T-cell (primary cell): ENCODE measurements at regions not wholly inside any gene's neighbourhood (a gene's known extent, or its start where the extent isn't known, plus 50 kb on each side); places are given as distances from the start of the nearest gene placed in this dataset.
"Not testable (repeated sequence)": the region's sequence is repeated elsewhere in the genome, so short reads cannot be mapped to it uniquely, and the experiment has no call there.

Experiments
- ATAC-seq, 4 experiments: fragments of 200-7000 bp in 3 of 4; fragments of 150-1000 bp in 1 of 4; cut with Tn5 transposase; replicated peaks in 1 of 4; 1 replicate in 3 of 4; 2 replicates in 1 of 4; pipeline ENCODE4 v1.10.0; 2021; ENCODE audit warnings: moderate library complexity in 3 of 4, mild to moderate bottlenecking in 2 of 4, moderate number of reproducible peaks in 1 of 4
- CTCF ChIA-PET, 2 donors: fragments of 300-600 bp; sonication (Branson Sonifier 250); formaldehyde crosslinking; loops; one replicate each; lab custom pipeline; 2022; ENCODE audit warnings: antibody characterized with exemption in 2 of 2; lab: Charles Lee
- POLR2A ChIA-PET, 2 donors: fragments of 300-600 bp; sonication (Branson Sonifier 250); formaldehyde crosslinking; loops; one replicate each; lab custom pipeline; 2022; ENCODE audit warnings: antibody characterized with exemption in 2 of 2; lab: Charles Lee
- DNase-seq, 35 experiments: peaks; one replicate each; pipeline versions ENCODE4 v3.0.0 to v3.0.0-alpha.2; 2013 to 2023
- H3K27ac ChIP-seq: one replicate; pipeline ENCODE4 v1.5.1; 2013; ENCODE audit warnings: low read length
- H3K27me3 ChIP-seq, 2 experiments: replicated peaks in 1 of 2; 1 replicate in 1 of 2; 2 replicates in 1 of 2; pipeline versions ENCODE4 v1.6.1 to v1.7.0; 2013; ENCODE audit warnings: low read length in 1 of 2, mixed read lengths in 1 of 2; ENCODE audit not compliant: control insufficient read depth in 2 of 2, insufficient read depth in 2 of 2; ENCODE audit errors: extremely low read depth in 1 of 2
- H3K36me3 ChIP-seq, 2 donors: 1 replicate in 1 of 2; 2 replicates in 1 of 2; pipeline versions ENCODE4 v1.6.1 to v1.7.0; 2013; ENCODE audit warnings: low read length in 1 of 2; ENCODE audit not compliant: control insufficient read depth in 2 of 2, insufficient read depth in 1 of 2; ENCODE audit errors: extremely low read depth in 1 of 2
- H3K4me1 ChIP-seq, 2 experiments: 1 replicate in 1 of 2; 2 replicates in 1 of 2; pipeline versions ENCODE4 v1.6.1 to v1.7.0; 2013; ENCODE audit warnings: low read length in 2 of 2, mixed read lengths in 1 of 2; ENCODE audit not compliant: insufficient read depth in 2 of 2, control insufficient read depth in 1 of 2; ENCODE audit errors: extremely low read depth in 1 of 2
- H3K4me3 ChIP-seq, 2 donors: 1 replicate in 1 of 2; 2 replicates in 1 of 2; pipeline versions ENCODE4 v1.5.1 to v1.7.0; 2013; ENCODE audit warnings: mild to moderate bottlenecking in 2 of 2, low read length in 1 of 2, moderate library complexity in 1 of 2; ENCODE audit not compliant: control insufficient read depth in 1 of 2; ENCODE audit errors: extremely low read depth in 1 of 2
- H3K9me3 ChIP-seq: 2 replicates; pipeline ENCODE4 v1.7.0; 2013
- H3K27ac Mint-ChIP-seq, 2 donors: one replicate each; pipeline ENCODE4 v1.8.0; 2020 to 2021; ENCODE audit warnings: mild to moderate bottlenecking in 2 of 2, mixed read lengths in 2 of 2
- H3K27me3 Mint-ChIP-seq, 2 donors: one replicate each; pipeline ENCODE4 v1.8.0; 2021 to 2022; ENCODE audit warnings: mixed read lengths in 2 of 2
- H3K36me3 Mint-ChIP-seq: one replicate; pipeline ENCODE4 v1.8.0; 2021; ENCODE audit warnings: mixed read lengths
- H3K4me1 Mint-ChIP-seq, 3 donors: one replicate each; pipeline ENCODE4 v1.8.0; 2020 to 2022; ENCODE audit warnings: mixed read lengths in 3 of 3, mild to moderate bottlenecking in 1 of 3
- H3K4me3 Mint-ChIP-seq, 3 donors: one replicate each; pipeline ENCODE4 v1.8.0; 2020 to 2022; ENCODE audit warnings: mild to moderate bottlenecking in 3 of 3, mixed read lengths in 3 of 3, moderate library complexity in 3 of 3
- H3K9me3 Mint-ChIP-seq, 3 donors: one replicate each; pipeline ENCODE4 v1.8.0; 2020 to 2022; ENCODE audit warnings: mixed read lengths in 3 of 3
- WGBS: methylation state at CpG from one replicate; pipeline ENCODE4 v1.1.5; 2013; ENCODE audit warnings: missing lambda C conversion rate; ENCODE audit not compliant: insufficient coverage; 5-methylcytosine and 5-hydroxymethylcytosine counted together

GRCh38 chr4:104344342-104344980, 150.2 kb downstream of the CXXC4 start:
- Histone ChIP-seq H3K27ac (no peak overlapping the region), H3K9me3 (peaks cover 3% of the 10 kb centered on the region), H3K4me1 (no peaks in the 10 kb centered on the region), H3K36me3 (no peaks in the 10 kb centered on the region), H3K4me3 (no peak overlapping the region), H3K27me3 (peaks cover 0 to 5% of the 10 kb centered on the region in 2 experiments)
- Mint-ChIP-seq H3K4me3 (no peak overlapping the region), H3K27me3 (no peaks in the 10 kb centered on the region), H3K36me3 (no peaks in the 10 kb centered on the region), H3K27ac (no peak overlapping the region), H3K4me1 (no peaks in the 10 kb centered on the region), H3K9me3 (peaks cover 4 to 10% (median 8%) of the 10 kb centered on the region in 3 donors)
- CTCF ChIA-PET: no interaction called here
- DNase-seq (no peak), ATAC-seq (no peak)
- POLR2A ChIA-PET: no interaction called here
- WGBS: 79% methylated on average over 11 of the region's 11 CpGs

GRCh38 chr4:104334410-104334809, 160.3 kb downstream of the CXXC4 start:
- H3K27me3 ChIP-seq: no peaks in the 10 kb centered on the region
- ChIA-PET CTCF (no interaction called here), POLR2A (no interaction called here)
- no peaks in the 10 kb centered on the region for H3K9me3 ChIP-seq
- H3K4me3 Mint-ChIP-seq: no peak overlapping the region
- no peak overlapping the region for H3K27ac ChIP-seq
- H3K4me1 Mint-ChIP-seq: no peaks in the 10 kb centered on the region
- H3K4me1 ChIP-seq: no peaks in the 10 kb centered on the region
- DNase-seq: no peak
- H3K36me3 Mint-ChIP-seq: no peaks in the 10 kb centered on the region
- no peak overlapping the region for H3K4me3 ChIP-seq
- no peak overlapping the region for H3K27ac Mint-ChIP-seq
- peaks cover 4 to 34% (median 8%) of the 10 kb centered on the region in 3 donors for H3K9me3 Mint-ChIP-seq
- no peak for ATAC-seq
- no peaks in the 10 kb centered on the region for H3K27me3 Mint-ChIP-seq
- H3K36me3 ChIP-seq: no peaks in the 10 kb centered on the region

- no peak overlapping the region for H3K4me3 ChIP-seq
- ChIA-PET CTCF (no interaction called here), POLR2A (no interaction called here)
- Mint-ChIP-seq H3K4me1 (no peaks in the 10 kb centered on the region), H3K27me3 (no peaks in the 10 kb centered on the region), H3K4me3 (no peak overlapping the region), H3K9me3 (peaks cover 5 to 26% (median 6%) of the 10 kb centered on the region in 3 donors), H3K36me3 (no peaks in the 10 kb centered on the region), H3K27ac (no peak overlapping the region)
- ATAC-seq (no peak), DNase-seq (no peak)
- H3K36me3 ChIP-seq: no peaks in the 10 kb centered on the region
- H3K27me3 ChIP-seq: no peaks in the 10 kb centered on the region
- WGBS: 56% methylated on average over 1 of the region's 6 CpGs
- H3K9me3 ChIP-seq: no peaks in the 10 kb centered on the region
- no peaks in the 10 kb centered on the region for H3K4me1 ChIP-seq
- H3K27ac ChIP-seq: no peak overlapping the region
Measured at GRCh38 chr4:104330125-104330905, 164.4 kb downstream of the CXXC4 start.

GRCh38 chr4:104326991-104327694, 167.6 kb downstream of the CXXC4 start:
- DNase-seq, H3K4me1 ChIP-seq, H3K27me3 ChIP-seq, CTCF ChIA-PET, H3K4me3 Mint-ChIP-seq, H3K36me3 Mint-ChIP-seq, H3K27me3 Mint-ChIP-seq, H3K4me1 Mint-ChIP-seq, H3K9me3 ChIP-seq, POLR2A ChIA-PET, H3K9me3 Mint-ChIP-seq, H3K27ac Mint-ChIP-seq, ATAC-seq, H3K36me3 ChIP-seq, H3K27ac ChIP-seq, H3K4me3 ChIP-seq: not testable (repeated sequence)
- 85% methylated on average over 3 of the region's 12 CpGs for WGBS

GRCh38 chr4:104302731-104303130, 192.0 kb downstream of the CXXC4 start:
- no peak for ATAC-seq
- POLR2A ChIA-PET: no interaction called here
- Mint-ChIP-seq H3K4me3 (no peak overlapping the region), H3K9me3 (peaks cover 0 to 7% (median 4%) of the 10 kb centered on the region in 3 donors), H3K27me3 (no peaks in the 10 kb centered on the region), H3K4me1 (no peaks in the 10 kb centered on the region), H3K27ac (no peak overlapping the region), H3K36me3 (no peaks in the 10 kb centered on the region)
- Histone ChIP-seq H3K4me1 (no peaks in the 10 kb centered on the region), H3K27ac (no peak overlapping the region), H3K36me3 (no peaks in the 10 kb centered on the region), H3K4me3 (no peak overlapping the region), H3K9me3 (no peaks in the 10 kb centered on the region), H3K27me3 (no peaks in the 10 kb centered on the region)
- CTCF ChIA-PET: no interaction called here
- 91% methylated on average over 1 of the region's 1 CpG for WGBS
- DNase-seq: no peak

- Histone ChIP-seq H3K36me3 (no peaks in the 10 kb centered on the region), H3K4me1 (no peaks in the 10 kb centered on the region), H3K27me3 (no peaks in the 10 kb centered on the region), H3K9me3 (no peaks in the 10 kb centered on the region), H3K27ac (no peak overlapping the region), H3K4me3 (no peak overlapping the region)
- Mint-ChIP-seq H3K36me3 (no peaks in the 10 kb centered on the region), H3K27me3 (no peaks in the 10 kb centered on the region), H3K4me3 (no peak overlapping the region), H3K4me1 (no peaks in the 10 kb centered on the region), H3K27ac (no peak overlapping the region), H3K9me3 (peaks cover 2 to 24% (median 18%) of the 10 kb centered on the region in 3 donors)
- ATAC-seq (no peak), DNase-seq (no peak)
- CTCF ChIA-PET: no interaction called here
- WGBS: 40% methylated on average over 1 of the region's 2 CpGs
- POLR2A ChIA-PET: no interaction called here
Measured at GRCh38 chr4:104294811-104295210, 199.9 kb downstream of the CXXC4 start.
